ENCODE measurements at regions not wholly inside any gene's neighbourhood (a gene's known extent, or its start where the extent isn't known, plus 50 kb on each side); places are given as distances from the start of the nearest gene placed in this dataset.

DNA sequence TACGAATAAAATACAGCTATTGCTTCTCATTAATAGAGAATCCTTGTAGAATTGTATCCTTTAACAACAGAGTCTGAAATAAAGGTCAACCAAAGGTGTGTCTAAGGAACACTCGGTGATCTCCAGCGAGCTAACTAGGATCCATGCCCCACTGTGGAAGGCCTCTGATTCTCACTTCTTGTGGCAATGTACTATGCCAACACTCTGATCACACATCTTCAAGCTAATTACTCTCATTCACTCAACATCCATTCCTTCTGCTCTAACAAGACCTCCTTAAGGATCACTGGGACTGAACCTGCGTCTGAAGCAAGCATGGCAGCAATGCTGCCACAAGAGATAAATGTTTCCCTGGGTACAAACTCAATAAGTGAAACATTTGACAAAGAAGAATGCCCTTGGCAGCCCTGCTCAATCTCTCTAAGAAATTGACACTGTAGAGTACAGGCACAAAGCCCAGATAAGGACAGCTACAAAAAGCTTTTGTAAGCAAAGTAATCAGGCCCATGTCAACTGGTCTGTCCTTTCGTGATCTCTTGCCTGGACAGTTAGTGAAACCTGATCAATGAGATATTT is 74.6 kb upstream of the PARD3B start:
- Histone ChIP-seq H3K27me3 (ENCODE audit: low read length) (no peaks in the 10 kb centered on the region), H3K4me3 (ENCODE audit: insufficient read depth, low read length, poor library complexity, severe bottlenecking) (no peak overlapping the region), H3F3A (ENCODE audit: insufficient read depth) (no peaks in the 10 kb centered on the region), H3K9me2 (replicated peaks; ENCODE audit: insufficient read depth, low read length) (no peaks in the 10 kb centered on the region), H3K27ac (ENCODE audit: low read depth, low read length) (no peak overlapping the region), H2AFZ (ENCODE audit: low read depth, low read length, severe bottlenecking) (no peak overlapping the region), H4K20me1 (ENCODE audit: low read depth, low read length) (no peaks in the 10 kb centered on the region), H3K4me2 (ENCODE audit: low read depth, low read length, poor library complexity, severe bottlenecking) (no peak overlapping the region), H3K9me3 (ENCODE audit: insufficient read depth, low read length) (no peaks in the 10 kb centered on the region), H3K36me3 (ENCODE audit: low read length) (no peaks in the 10 kb centered on the region), H3K79me2 (ENCODE audit: insufficient read depth, low read length) (no peaks in the 10 kb centered on the region), H3K9ac (ENCODE audit: low read length) (no peak overlapping the region)
- TF ChIP-seq EZH2phosphoT487 (conservative IDR thresholded peaks at IDR 0.05; ENCODE audit: low read length) = no peak
- TF ChIP-seq, protein P1, sequence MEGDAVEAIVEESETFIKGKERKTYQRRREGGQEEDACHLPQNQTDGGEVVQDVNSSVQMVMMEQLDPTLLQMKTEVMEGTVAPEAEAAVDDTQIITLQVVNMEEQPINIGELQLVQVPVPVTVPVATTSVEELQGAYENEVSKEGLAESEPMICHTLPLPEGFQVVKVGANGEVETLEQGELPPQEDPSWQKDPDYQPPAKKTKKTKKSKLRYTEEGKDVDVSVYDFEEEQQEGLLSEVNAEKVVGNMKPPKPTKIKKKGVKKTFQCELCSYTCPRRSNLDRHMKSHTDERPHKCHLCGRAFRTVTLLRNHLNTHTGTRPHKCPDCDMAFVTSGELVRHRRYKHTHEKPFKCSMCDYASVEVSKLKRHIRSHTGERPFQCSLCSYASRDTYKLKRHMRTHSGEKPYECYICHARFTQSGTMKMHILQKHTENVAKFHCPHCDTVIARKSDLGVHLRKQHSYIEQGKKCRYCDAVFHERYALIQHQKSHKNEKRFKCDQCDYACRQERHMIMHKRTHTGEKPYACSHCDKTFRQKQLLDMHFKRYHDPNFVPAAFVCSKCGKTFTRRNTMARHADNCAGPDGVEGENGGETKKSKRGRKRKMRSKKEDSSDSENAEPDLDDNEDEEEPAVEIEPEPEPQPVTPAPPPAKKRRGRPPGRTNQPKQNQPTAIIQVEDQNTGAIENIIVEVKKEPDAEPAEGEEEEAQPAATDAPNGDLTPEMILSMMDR (IDR thresholded peaks at IDR 0.05; ENCODE audit: insufficient read depth, low read length, poor library complexity, severe bottlenecking) = no peak

DNA sequence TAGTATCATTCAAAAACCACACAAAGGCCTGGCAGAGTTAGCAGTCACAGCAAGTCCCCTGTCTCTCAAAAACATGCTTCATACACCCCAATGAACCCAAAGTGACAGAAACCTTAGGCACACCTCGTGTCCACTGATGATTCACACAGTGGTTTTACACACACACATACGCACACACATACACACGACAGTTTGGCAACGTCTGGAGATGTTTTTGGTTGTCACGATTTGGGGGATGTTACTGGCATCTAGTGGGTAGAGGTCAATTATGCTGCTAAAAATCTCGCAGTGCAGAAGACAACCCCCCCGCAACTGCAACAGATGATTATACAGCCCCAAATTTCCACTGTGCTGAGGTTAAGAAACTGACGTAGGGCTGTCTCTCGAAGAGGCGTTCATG is 72.9 kb upstream of the PARD3B start:
- Histone ChIP-seq H3K36me3 (ENCODE audit: low read length) (no peaks in the 10 kb centered on the region), H3K27ac (ENCODE audit: low read depth, low read length) (no peak overlapping the region), H3K4me2 (ENCODE audit: low read depth, low read length, poor library complexity, severe bottlenecking) (no peak overlapping the region), H3K79me2 (ENCODE audit: insufficient read depth, low read length) (no peaks in the 10 kb centered on the region), H3K4me3 (ENCODE audit: insufficient read depth, low read length, poor library complexity, severe bottlenecking) (no peak overlapping the region), H3K9ac (ENCODE audit: low read length) (no peak overlapping the region), H3K9me2 (replicated peaks; ENCODE audit: insufficient read depth, low read length) (no peaks in the 10 kb centered on the region), H3K27me3 (ENCODE audit: low read length) (no peaks in the 10 kb centered on the region), H3F3A (ENCODE audit: insufficient read depth) (no peaks in the 10 kb centered on the region), H3K9me3 (ENCODE audit: insufficient read depth, low read length) (no peaks in the 10 kb centered on the region), H4K20me1 (ENCODE audit: low read depth, low read length) (no peaks in the 10 kb centered on the region), H2AFZ (ENCODE audit: low read depth, low read length, severe bottlenecking) (no peak overlapping the region)
- TF ChIP-seq EZH2phosphoT487 (conservative IDR thresholded peaks at IDR 0.05; ENCODE audit: low read length) = no peak
- TF ChIP-seq, protein P1 (IDR thresholded peaks at IDR 0.05; ENCODE audit: insufficient read depth, low read length, poor library complexity, severe bottlenecking) = no peak

DNA sequence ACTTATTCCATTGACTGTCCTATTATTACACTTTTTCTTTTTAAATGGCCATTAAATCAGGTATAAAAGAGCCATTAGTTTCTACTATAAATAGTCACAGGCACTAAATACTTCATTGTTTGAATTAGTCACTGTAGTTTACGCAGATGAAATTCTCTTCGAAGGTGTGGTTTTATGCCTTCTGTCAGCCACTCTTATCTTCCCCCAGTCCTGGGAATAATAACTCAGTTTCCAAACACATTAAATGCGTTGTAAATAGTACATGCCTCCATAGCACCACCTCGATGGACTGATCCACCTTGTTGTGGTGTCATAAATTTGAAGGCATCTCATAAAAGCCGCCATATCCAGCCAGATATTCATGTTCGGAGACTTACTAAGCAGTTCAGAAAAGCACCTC is 72.1 kb upstream of the PARD3B start:
- Histone ChIP-seq H3K9ac (ENCODE audit: low read length) (no peak overlapping the region), H3K4me3 (ENCODE audit: insufficient read depth, low read length, poor library complexity, severe bottlenecking) (no peak overlapping the region), H3K36me3 (ENCODE audit: low read length) (no peaks in the 10 kb centered on the region), H4K20me1 (ENCODE audit: low read depth, low read length) (no peaks in the 10 kb centered on the region), H3K27ac (ENCODE audit: low read depth, low read length) (no peak overlapping the region), H3K79me2 (ENCODE audit: insufficient read depth, low read length) (no peaks in the 10 kb centered on the region), H3F3A (ENCODE audit: insufficient read depth) (no peaks in the 10 kb centered on the region), H3K9me3 (ENCODE audit: insufficient read depth, low read length) (no peaks in the 10 kb centered on the region), H3K27me3 (ENCODE audit: low read length) (no peaks in the 10 kb centered on the region), H3K9me2 (replicated peaks; ENCODE audit: insufficient read depth, low read length) (no peaks in the 10 kb centered on the region), H2AFZ (ENCODE audit: low read depth, low read length, severe bottlenecking) (no peak overlapping the region), H3K4me2 (ENCODE audit: low read depth, low read length, poor library complexity, severe bottlenecking) (no peak overlapping the region)
- TF ChIP-seq, protein P1 (IDR thresholded peaks at IDR 0.05; ENCODE audit: insufficient read depth, low read length, poor library complexity, severe bottlenecking) = no peak
- no peak for TF ChIP-seq EZH2phosphoT487 (conservative IDR thresholded peaks at IDR 0.05; ENCODE audit: low read length)
